ENCODE measurements at regions not wholly inside any gene's neighbourhood (a gene's known extent, or its start where the extent isn't known, plus 50 kb on each side); places are given as distances from the start of the nearest gene placed in this dataset.

- TF ChIP-seq REST (IDR thresholded peaks at IDR 0.05; ENCODE audit: insufficient read depth in 1 of 2, low read depth in 2 of 2, low read length in 2 of 2) (no peak), POLR2AphosphoS5 (IDR thresholded peaks at IDR 0.05; ENCODE audit: low read depth, low read length) (no peak), TAF1 (IDR thresholded peaks at IDR 0.05; ENCODE audit: borderline replicate concordance, insufficient read depth, low read length) (no peak)
Observed at GRCh38 chr6:113620386-113620785, 236.8 kb upstream of the MARCKS start.
